Stimulated activated naive B cell treated with anti-CD40 and anti-IgM and Interleukin-4, amounts not matched to agents 10 μg/mL and 1 μg/mL and 100 μg/mL, for 72 hours (primary cell): ENCODE measurements at regions not wholly inside any gene's neighbourhood (a gene's known extent, or its start where the extent isn't known, plus 50 kb on each side); places are given as distances from the start of the nearest gene placed in this dataset.

Experiments used
- ATAC-seq, 2 donors: fragments of 150-1000 bp; cut with Tn5 transposase; replicated peaks; 2 replicates each; pipeline ENCODE4 v1.10.0; 2021; ENCODE audit warnings: moderate library complexity in 1 of 2
- DNase-seq: peaks from one replicate; pipeline ENCODE4 v3.0.0; 2021
- H3K27ac Mint-ChIP-seq: one replicate; pipeline ENCODE4 v1.8.0; 2022; ENCODE audit warnings: mild to moderate bottlenecking, mixed read lengths
- H3K27me3 Mint-ChIP-seq, 2 donors: one replicate each; pipeline ENCODE4 v1.8.0; 2022; ENCODE audit warnings: mixed read lengths in 2 of 2
- H3K36me3 Mint-ChIP-seq, 2 donors: one replicate each; pipeline ENCODE4 v1.8.0; 2022; ENCODE audit warnings: mixed read lengths in 2 of 2, mild to moderate bottlenecking in 1 of 2
- H3K4me1 Mint-ChIP-seq, 2 donors: one replicate each; pipeline ENCODE4 v1.8.0; 2022; ENCODE audit warnings: mixed read lengths in 2 of 2, mild to moderate bottlenecking in 1 of 2
- H3K4me3 Mint-ChIP-seq, 2 donors: one replicate each; pipeline ENCODE4 v1.8.0; 2022; ENCODE audit warnings: mild to moderate bottlenecking in 2 of 2, mixed read lengths in 2 of 2, moderate library complexity in 1 of 2
- H3K9me3 Mint-ChIP-seq, 2 donors: one replicate each; pipeline ENCODE4 v1.8.0; 2022; ENCODE audit warnings: mixed read lengths in 2 of 2, mild to moderate bottlenecking in 1 of 2

- ATAC-seq (no peak), DNase-seq (no peak)
- Mint-ChIP-seq H3K36me3 (no peaks in the 10 kb centered on the region), H3K4me3 (no peak overlapping the region), H3K27ac (no peak overlapping the region), H3K9me3 (no peaks in the 10 kb centered on the region), H3K27me3 (peaks cover 13 to 16% of the 10 kb centered on the region in 2 donors), H3K4me1 (peaks cover 8 to 9% of the 10 kb centered on the region in 2 donors)
Observed at GRCh38 chr1:168443899-168444298, 99.9 kb downstream of the XCL2 start.

- no peak overlapping the region for H3K4me3 Mint-ChIP-seq
- H3K36me3 Mint-ChIP-seq = no peaks in the 10 kb centered on the region
- DNase-seq = no peak
- H3K27ac Mint-ChIP-seq = no peak overlapping the region
- H3K4me1 Mint-ChIP-seq = peaks cover 8 to 9% of the 10 kb centered on the region in 2 donors
- peaks cover 13 to 18% of the 10 kb centered on the region in 2 donors for H3K27me3 Mint-ChIP-seq
- H3K9me3 Mint-ChIP-seq = no peaks in the 10 kb centered on the region
- ATAC-seq = no peak
Observed at GRCh38 chr1:168443356-168443755, 100.4 kb downstream of the XCL2 start.

GRCh38 chr1:168442931-168443330, 100.9 kb downstream of the XCL2 start:
- H3K4me1 Mint-ChIP-seq = peaks cover 8 to 9% of the 10 kb centered on the region in 2 donors
- ATAC-seq (no peak), DNase-seq (no peak)
- no peak overlapping the region for H3K4me3 Mint-ChIP-seq
- H3K36me3 Mint-ChIP-seq = no peaks in the 10 kb centered on the region
- no peaks in the 10 kb centered on the region for H3K9me3 Mint-ChIP-seq
- H3K27me3 Mint-ChIP-seq = peaks cover 13 to 18% of the 10 kb centered on the region in 2 donors
- no peak overlapping the region for H3K27ac Mint-ChIP-seq

DNA sequence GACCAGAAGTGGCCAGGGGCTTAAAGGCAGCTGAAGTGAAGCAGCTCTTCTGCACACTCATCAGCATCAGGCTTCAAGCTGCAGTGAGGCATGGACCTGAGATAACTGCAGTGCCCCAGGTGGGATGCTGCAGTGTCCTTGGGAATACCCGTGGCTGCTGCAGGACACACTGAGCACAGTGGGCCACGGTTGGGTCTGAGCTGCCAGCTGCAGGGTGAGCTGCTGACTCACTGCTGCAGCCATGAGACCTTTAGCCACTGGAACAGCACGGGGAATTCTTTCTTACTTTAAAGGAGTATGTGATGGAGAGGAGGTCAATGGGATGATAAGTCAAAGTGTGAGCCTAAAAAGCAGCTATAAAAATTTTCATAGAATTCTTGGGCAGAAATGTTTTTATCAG, 102.1 kb downstream of the XCL2 start:
- H3K9me3 Mint-ChIP-seq = no peaks in the 10 kb centered on the region
- H3K4me1 Mint-ChIP-seq = peaks cover 8 to 9% of the 10 kb centered on the region in 2 donors
- no peak overlapping the region for H3K27ac Mint-ChIP-seq
- no peak for DNase-seq
- no peak overlapping the region for H3K4me3 Mint-ChIP-seq
- no peak for ATAC-seq
- no peaks in the 10 kb centered on the region for H3K36me3 Mint-ChIP-seq
- H3K27me3 Mint-ChIP-seq = peaks cover 13 to 18% of the 10 kb centered on the region in 2 donors

- Mint-ChIP-seq H3K27me3 (peaks cover 13 to 15% of the 10 kb centered on the region in 2 donors), H3K9me3 (no peaks in the 10 kb centered on the region), H3K36me3 (no peaks in the 10 kb centered on the region), H3K4me3 (peak overlapping the region in 1 of 2 donors; percentile 43), H3K27ac (peak overlapping the region; percentile 52), H3K4me1 (peaks cover 8 to 9% of the 10 kb centered on the region in 2 donors)
- DNase-seq (peak; percentile 52), ATAC-seq (peak; percentile 86 to 87)
Observed at GRCh38 chr1:168439456-168440375, 104.1 kb downstream of the XCL2 start.

DNA sequence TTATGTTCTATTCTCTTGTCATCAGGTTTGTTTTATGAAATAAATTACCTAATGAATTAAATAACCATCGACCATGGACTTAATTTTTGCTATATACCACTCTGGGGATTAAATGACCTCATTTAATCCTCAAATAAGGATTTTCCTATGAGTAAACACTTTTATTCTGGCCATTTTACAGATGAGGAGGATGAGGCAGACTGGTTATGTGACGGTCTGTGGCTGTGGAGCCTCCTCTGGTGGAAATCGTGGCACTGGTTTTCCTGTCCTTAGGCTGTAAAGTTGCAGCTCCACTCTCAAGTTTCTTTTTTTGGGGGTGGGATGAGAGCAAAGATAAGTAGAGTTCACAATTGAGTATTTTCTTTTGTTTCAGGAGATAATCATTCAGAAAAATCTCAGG, 105.2 kb downstream of the XCL2 start:
- DNase-seq = no peak
- Mint-ChIP-seq H3K36me3 (no peaks in the 10 kb centered on the region), H3K4me3 (no peak overlapping the region), H3K27me3 (peaks cover 13% of the 10 kb centered on the region in 2 donors), H3K9me3 (no peaks in the 10 kb centered on the region), H3K4me1 (peaks cover 8 to 9% of the 10 kb centered on the region in 2 donors), H3K27ac (no peak overlapping the region)
- ATAC-seq = no peak

DNA sequence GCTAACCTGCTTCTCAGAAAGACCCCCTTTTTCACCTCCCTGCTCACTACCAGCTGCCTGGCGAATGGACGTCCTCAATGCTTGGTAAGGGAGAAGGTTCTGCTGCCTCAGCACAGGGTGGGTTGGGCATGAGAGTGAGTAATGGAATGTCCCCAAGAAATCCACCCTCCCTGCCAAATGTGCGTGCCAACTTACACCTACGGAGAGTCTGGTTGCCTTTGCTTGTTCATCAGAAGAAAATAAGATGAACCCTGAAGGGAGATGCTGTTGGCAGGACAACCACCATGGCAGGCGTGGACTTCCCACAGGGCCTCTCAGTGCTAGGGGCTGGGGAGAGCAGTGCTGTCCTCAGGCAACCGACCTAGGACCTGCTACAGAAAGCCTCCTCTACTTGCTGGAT, 106.0 kb downstream of the XCL2 start:
- H3K4me3 Mint-ChIP-seq = no peak overlapping the region
- no peak overlapping the region for H3K27ac Mint-ChIP-seq
- DNase-seq (no peak), ATAC-seq (no peak)
- no peaks in the 10 kb centered on the region for H3K9me3 Mint-ChIP-seq
- peaks cover 8 to 9% of the 10 kb centered on the region in 2 donors for H3K4me1 Mint-ChIP-seq
- H3K27me3 Mint-ChIP-seq = peaks cover 11 to 13% of the 10 kb centered on the region in 2 donors
- no peaks in the 10 kb centered on the region for H3K36me3 Mint-ChIP-seq

GRCh38 chr1:168435439-168435838, 108.4 kb downstream of the XCL2 start:
- no peak overlapping the region for H3K27ac Mint-ChIP-seq
- no peak overlapping the region for H3K4me3 Mint-ChIP-seq
- no peaks in the 10 kb centered on the region for H3K36me3 Mint-ChIP-seq
- peaks cover 13 to 21% of the 10 kb centered on the region in 2 donors for H3K27me3 Mint-ChIP-seq
- ATAC-seq (no peak), DNase-seq (no peak)
- peaks cover 8 to 9% of the 10 kb centered on the region in 2 donors for H3K4me1 Mint-ChIP-seq
- H3K9me3 Mint-ChIP-seq = no peaks in the 10 kb centered on the region

DNA sequence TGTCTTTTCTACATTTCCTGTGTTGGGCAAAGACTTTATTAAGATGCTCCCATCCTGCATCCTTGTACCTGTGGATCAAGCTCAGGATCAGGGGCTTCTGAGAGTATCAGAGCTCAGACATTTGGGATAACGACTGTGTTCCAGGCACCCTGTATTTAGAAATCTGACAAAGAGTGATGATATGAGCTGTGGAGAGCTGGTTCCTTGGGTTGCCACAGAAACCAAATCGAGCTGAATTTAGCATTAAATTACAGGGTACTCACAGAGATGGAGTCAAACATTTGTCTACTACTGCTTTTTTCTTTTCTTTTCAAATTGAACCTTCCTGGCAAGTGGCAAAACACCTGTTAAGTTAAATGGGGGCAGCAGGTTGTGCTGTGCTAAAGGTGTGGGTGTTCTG, 110.6 kb downstream of the XCL2 start:
- no peak for DNase-seq

DNA sequence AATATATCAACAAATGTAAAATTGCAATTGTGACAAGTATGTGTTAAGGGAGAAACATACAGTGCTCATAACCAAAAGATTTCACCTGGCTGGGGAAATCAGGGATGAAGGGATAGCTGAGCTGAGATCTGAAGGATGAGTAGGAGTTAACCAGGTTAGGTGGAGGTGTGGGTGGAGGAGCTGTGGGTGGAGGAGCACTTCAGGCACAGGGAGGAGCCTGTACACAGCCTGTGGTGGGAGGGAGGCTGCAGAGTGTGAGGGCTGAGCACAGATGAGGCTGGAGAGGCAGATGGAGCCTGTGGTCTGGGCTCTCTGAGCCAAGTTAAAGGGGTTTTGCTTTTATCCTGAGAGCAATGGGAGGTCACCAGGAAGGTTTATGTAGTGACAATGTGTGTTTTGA, 111.9 kb downstream of the XCL2 start:
- ATAC-seq (no peak), DNase-seq (no peak)
- Mint-ChIP-seq H3K27ac (no peak overlapping the region), H3K36me3 (no peaks in the 10 kb centered on the region), H3K27me3 (peaks cover 0 to 12% of the 10 kb centered on the region in 2 donors), H3K9me3 (no peaks in the 10 kb centered on the region), H3K4me3 (no peak overlapping the region), H3K4me1 (no peaks in the 10 kb centered on the region)

More for the DNA sequence above, 110.6 kb downstream of the XCL2 start:
- H3K27me3 Mint-ChIP-seq = peaks cover 0 to 12% of the 10 kb centered on the region in 2 donors
- no peaks in the 10 kb centered on the region for H3K9me3 Mint-ChIP-seq
- no peak overlapping the region for H3K27ac Mint-ChIP-seq
- no peaks in the 10 kb centered on the region for H3K4me1 Mint-ChIP-seq
- no peak for ATAC-seq
- no peak overlapping the region for H3K4me3 Mint-ChIP-seq
- H3K36me3 Mint-ChIP-seq = no peaks in the 10 kb centered on the region

DNA sequence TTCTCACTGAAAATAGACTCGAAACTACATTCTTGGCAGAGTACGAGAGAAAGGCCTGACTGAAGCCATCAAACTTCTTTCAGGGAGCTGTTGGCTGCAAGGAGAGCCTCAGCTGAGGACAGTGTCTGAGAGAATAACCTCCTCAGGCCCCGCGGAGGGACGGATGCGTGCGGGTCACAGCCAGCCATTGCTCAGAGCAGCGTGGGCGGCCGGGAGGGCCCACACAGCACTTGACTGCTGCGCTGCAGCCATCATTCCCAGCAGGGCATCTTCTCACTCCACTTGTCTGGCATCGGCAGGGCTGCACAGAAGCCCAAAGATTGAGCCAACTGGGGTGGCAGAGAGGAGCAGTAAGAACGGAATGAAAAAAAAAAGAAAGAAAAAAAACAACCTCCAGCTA, 113.5 kb downstream of the XCL2 start:
- DNase-seq = no peak

GRCh38 chr1:168428063-168428731, 115.6 kb downstream of the XCL2 start:
- DNase-seq (no peak), ATAC-seq (no peak)
- H3K4me3 Mint-ChIP-seq = no peak overlapping the region
- H3K27ac Mint-ChIP-seq = no peak overlapping the region
- H3K4me1 Mint-ChIP-seq = no peaks in the 10 kb centered on the region
- no peaks in the 10 kb centered on the region for H3K9me3 Mint-ChIP-seq
- peaks cover 0 to 16% of the 10 kb centered on the region in 2 donors for H3K27me3 Mint-ChIP-seq
- H3K36me3 Mint-ChIP-seq = no peaks in the 10 kb centered on the region

More for the DNA sequence above, 113.5 kb downstream of the XCL2 start:
- no peak overlapping the region for H3K4me3 Mint-ChIP-seq
- no peaks in the 10 kb centered on the region for H3K4me1 Mint-ChIP-seq
- no peak overlapping the region for H3K27ac Mint-ChIP-seq
- no peaks in the 10 kb centered on the region for H3K9me3 Mint-ChIP-seq
- H3K36me3 Mint-ChIP-seq = no peaks in the 10 kb centered on the region
- ATAC-seq = no peak
- peaks cover 0 to 12% of the 10 kb centered on the region in 2 donors for H3K27me3 Mint-ChIP-seq

DNA sequence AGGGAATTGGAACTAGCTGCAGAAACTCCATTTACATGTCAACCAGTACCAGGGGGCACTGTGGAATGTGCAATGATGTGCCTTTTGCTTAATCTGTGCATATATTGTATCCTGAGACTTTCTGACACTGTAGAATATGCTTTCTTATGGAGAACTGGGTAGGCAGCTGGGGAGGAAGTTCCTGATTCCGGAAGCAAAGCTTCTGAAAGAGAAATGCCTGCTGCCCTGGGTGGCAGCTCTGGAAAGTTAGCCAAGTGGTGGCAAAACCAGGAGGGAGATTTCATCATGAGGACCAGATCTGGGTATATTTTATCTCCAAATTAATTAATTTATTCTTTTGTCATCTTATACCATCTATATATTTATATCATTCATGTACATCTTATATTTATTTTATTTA, 116.7 kb downstream of the XCL2 start:
- ATAC-seq (no peak), DNase-seq (no peak)
- no peaks in the 10 kb centered on the region for H3K9me3 Mint-ChIP-seq
- no peaks in the 10 kb centered on the region for H3K36me3 Mint-ChIP-seq
- no peak overlapping the region for H3K27ac Mint-ChIP-seq
- peaks cover 0 to 16% of the 10 kb centered on the region in 2 donors for H3K27me3 Mint-ChIP-seq
- H3K4me3 Mint-ChIP-seq = no peak overlapping the region
- no peaks in the 10 kb centered on the region for H3K4me1 Mint-ChIP-seq

GRCh38 chr1:168424281-168424680, 119.5 kb downstream of the XCL2 start:
- peaks cover 0 to 1% of the 10 kb centered on the region in 2 donors for H3K4me1 Mint-ChIP-seq

More at GRCh38 chr1:168424281-168424680, 119.5 kb downstream of the XCL2 start:
- ATAC-seq = no peak
- Mint-ChIP-seq H3K36me3 (no peaks in the 10 kb centered on the region), H3K27me3 (peaks cover 0 to 9% of the 10 kb centered on the region in 2 donors), H3K4me3 (no peak overlapping the region), H3K9me3 (no peaks in the 10 kb centered on the region), H3K27ac (no peak overlapping the region)
- no peak for DNase-seq
